A549 (cell line): ENCODE measurements at regions not wholly inside any gene's neighbourhood (a gene's known extent, or its start where the extent isn't known, plus 50 kb on each side); places are given as distances from the start of the nearest gene placed in this dataset.

ENCODE experiments used
- ATAC-seq, 2 experiments: fragments of 200-7000 bp in 1 of 2; fragments of >200 bp in 1 of 2; cut with Nextera tagmentation in 1 of 2; cut with Tn5 transposase in 1 of 2; 3 replicates each; pipeline versions ENCODE4 v1.8.0 to v1.9.1; 2018 to 2020; ENCODE audit warnings: mild to moderate bottlenecking in 1 of 2, moderate library complexity in 1 of 2
- CTCF ChIA-PET: fragments of 300-600 bp; sonication (Branson Sonifier 250); formaldehyde crosslinking; extraction: SDS; loops from one replicate; lab custom pipeline; 2021; ENCODE audit warnings: antibody characterized with exemption, inconsistent platforms; lab: Yijun Ruan, JAX
- POLR2A ChIA-PET: fragments of 350-600 bp; formaldehyde crosslinking; extraction: SDS; loops from one replicate; lab custom pipeline; 2021; ENCODE audit warnings: antibody characterized with exemption, inconsistent platforms; lab: Yijun Ruan, JAX
- DNase-seq, 2 experiments: peaks; one replicate each; pipeline versions ENCODE4 v3.0.0 to v3.0.0-alpha.2; 2011 to 2016; ENCODE audit warnings: low read depth in 1 of 2, low spot score in 1 of 2
- FAIRE-seq: peaks from 2 replicates; lab custom pipeline; 2011; peaks lifted over from hg19 to GRCh38; lab: Jason Lieb, UNC
- H3K27ac ChIP-seq, 2 experiments: fragments of >200 bp; sonication (Bioruptor Twin); formaldehyde crosslinking; 3 replicates each; pipeline ENCODE4 v1.5.1; 2016 to 2017
- H3K4me1 ChIP-seq: fragments of >200 bp; sonication (Bioruptor Twin); formaldehyde crosslinking; 3 replicates; pipeline ENCODE4 v1.6.1; 2016
- H3K4me2 ChIP-seq: fragments of >200 bp; sonication (Bioruptor Twin); formaldehyde crosslinking; 3 replicates; pipeline ENCODE4 v1.6.1; 2016
- H3K4me3 ChIP-seq: fragments of >200 bp; sonication (Bioruptor Twin); formaldehyde crosslinking; 3 replicates; pipeline ENCODE4 v1.5.1; 2016
- H3K9me3 ChIP-seq: fragments of >200 bp; sonication (Bioruptor Twin); formaldehyde crosslinking; 3 replicates; pipeline ENCODE4 v1.6.1; 2016
- BCL3 ChIP-seq: fragments of >200 bp; sonication (Bioruptor Twin); formaldehyde crosslinking; IDR thresholded peaks from 3 replicates; pipeline ENCODE4 v1.6.1; 2016
- BHLHE40 ChIP-seq: IDR thresholded peaks from 2 replicates; pipeline ENCODE4 v1.6.1; 2012; ENCODE audit warnings: low read depth, low read length, inconsistent platforms
- CBX2 ChIP-seq: fragments of 200-600 bp; sonication (generic); IDR thresholded peaks from 2 replicates; pipeline ENCODE4 v1.6.1; 2016; ENCODE audit warnings: low read depth, mild to moderate bottlenecking, borderline replicate concordance
- CHD2 ChIP-seq: fragments of 150-350 bp; IDR thresholded peaks from 2 replicates; pipeline ENCODE4 v1.6.1; 2014; ENCODE audit warnings: low read length; ENCODE audit not compliant: partially characterized antibody
- CHD4 ChIP-seq: fragments of 200-600 bp; sonication (generic); IDR thresholded peaks from 2 replicates; pipeline ENCODE4 v1.6.1; 2016; ENCODE audit warnings: antibody characterized with exemption, mild to moderate bottlenecking, borderline replicate concordance
- E2F6 ChIP-seq: IDR thresholded peaks from 2 replicates; pipeline ENCODE4 v1.6.1; 2012; ENCODE audit warnings: low read depth, borderline replicate concordance
- EHMT2 ChIP-seq: fragments of 200-600 bp; sonication (generic); IDR thresholded peaks from 2 replicates; pipeline ENCODE4 v1.6.1; 2016; ENCODE audit warnings: antibody characterized with exemption, low read depth, mild to moderate bottlenecking, moderate library complexity
- ELK1 ChIP-seq: fragments of 150-350 bp; IDR thresholded peaks from 2 replicates; pipeline ENCODE4 v1.6.1; 2014; ENCODE audit warnings: low read depth, mild to moderate bottlenecking, low read length
- FOXS1 ChIP-seq: fragments of 250-450 bp; sonication (Bioruptor Pico); IDR thresholded peaks from 2 replicates; pipeline ENCODE4 v1.5.0; 2020; ENCODE audit warnings: mild to moderate bottlenecking, moderate library complexity
- GATA3 ChIP-seq: IDR thresholded peaks from 2 replicates; pipeline ENCODE4 v1.6.1; 2012; ENCODE audit warnings: borderline replicate concordance
- HDAC2 ChIP-seq: fragments of 200-600 bp; sonication (generic); IDR thresholded peaks from 2 replicates; pipeline ENCODE4 v1.6.1; 2016
- HOXB13 ChIP-seq: fragments of 250-450 bp; sonication (Bioruptor Pico); IDR thresholded peaks from 2 replicates; pipeline ENCODE4 v1.5.0; 2020; ENCODE audit warnings: low read depth, mild to moderate bottlenecking, moderate library complexity
- HOXB5 ChIP-seq: fragments of 250-450 bp; sonication (Bioruptor Pico); IDR thresholded peaks from 2 replicates; pipeline ENCODE4 v1.5.0; 2020; ENCODE audit warnings: mild to moderate bottlenecking, moderate library complexity
- JUNB ChIP-seq: fragments of >200 bp; sonication (Bioruptor Twin); formaldehyde crosslinking; IDR thresholded peaks from 2 replicates; pipeline ENCODE4 v1.6.1; 2016
- KDM1A ChIP-seq: fragments of 200-600 bp; sonication (generic); IDR thresholded peaks from 2 replicates; pipeline ENCODE4 v1.6.1; 2016; ENCODE audit warnings: low read depth, mild to moderate bottlenecking
- KDM5A ChIP-seq: fragments of 200-600 bp; sonication (generic); IDR thresholded peaks from 2 replicates; pipeline ENCODE4 v1.6.1; 2016; ENCODE audit warnings: antibody characterized with exemption, mild to moderate bottlenecking
- MAZ ChIP-seq: fragments of 150-350 bp; IDR thresholded peaks from 2 replicates; pipeline ENCODE4 v1.6.1; 2014; ENCODE audit warnings: antibody characterized with exemption, low read depth, low read length, borderline replicate concordance
- POLR2A ChIP-seq: IDR thresholded peaks from 2 replicates; pipeline ENCODE4 v1.6.1; 2012; ENCODE audit warnings: mild to moderate bottlenecking, low read length
- POLR2AphosphoS2 ChIP-seq: conservative IDR thresholded peaks from 2 replicates; pipeline ENCODE4 v1.6.1; 2012; ENCODE audit warnings: low read length, improper control_type of control experiment, inconsistent platforms
- RCOR1 ChIP-seq: fragments of 150-350 bp; IDR thresholded peaks from 2 replicates; pipeline ENCODE4 v1.6.1; 2014; ENCODE audit warnings: antibody characterized with exemption, low read length, low read depth
- REST ChIP-seq: fragments of 200-600 bp; sonication (generic); IDR thresholded peaks from 2 replicates; pipeline ENCODE4 v1.6.1; 2016; ENCODE audit warnings: antibody characterized with exemption, mild to moderate bottlenecking, moderate library complexity
- RNF2 ChIP-seq: fragments of 200-600 bp; sonication (generic); IDR thresholded peaks from 2 replicates; pipeline ENCODE4 v1.6.1; 2016; ENCODE audit warnings: low read depth, mild to moderate bottlenecking, antibody characterized with exemption, moderate library complexity, borderline replicate concordance
- SMC3 ChIP-seq: fragments of >200 bp; sonication (Bioruptor Twin); formaldehyde crosslinking; IDR thresholded peaks from 3 replicates; pipeline ENCODE4 v1.6.1; 2018; ENCODE audit warnings: inconsistent platforms
- USF2 ChIP-seq: fragments of 450-650 bp; IDR thresholded peaks from 2 replicates; pipeline ENCODE4 v1.6.1; 2014; ENCODE audit warnings: antibody characterized with exemption
- ZC3H11A ChIP-seq: fragments of 450-650 bp; IDR thresholded peaks from 2 replicates; pipeline ENCODE4 v1.6.1; 2014; ENCODE audit warnings: antibody characterized with exemption, mild to moderate bottlenecking
- ZFP36 ChIP-seq: fragments of 450-650 bp; IDR thresholded peaks from 2 replicates; pipeline ENCODE4 v1.6.1; 2014; ENCODE audit warnings: borderline replicate concordance; ENCODE audit not compliant: partially characterized antibody
- WGBS: methylation state at CpG from one replicate; pipeline ENCODE4 v1.1.6; 2017; ENCODE audit errors: missing lambda C conversion rate; 5-methylcytosine and 5-hydroxymethylcytosine counted together

- Histone ChIP-seq H3K9me3 (peaks cover 33% of the 10 kb centered on the region), H3K4me2 (no peak overlapping the region), H3K4me3 (no peak overlapping the region), H3K27ac (no peak overlapping the region), H3K4me1 (no peaks in the 10 kb centered on the region)
- ATAC-seq (no peak), DNase-seq (peak in 1 of 2 experiments; percentile 44), FAIRE-seq (no peak)
- ChIA-PET POLR2A (no interaction called here), CTCF (no interaction called here)
- no peak for TF ChIP-seq MAZ
- no peak for TF ChIP-seq GATA3
- TF ChIP-seq ELK1: no peak
- TF ChIP-seq KDM1A: peak; percentile 90; the same call in 1 of the 2 replicates
- 45% methylated on average over 2 of the region's 2 CpGs for WGBS
These were observed 195.5 kb downstream of the COPRS start for GRCh38 chr17:31663576-31663975.

GRCh38 chr17:31660684-31661083 is 198.4 kb downstream of the COPRS start:
- Histone ChIP-seq H3K4me3 (no peak overlapping the region), H3K9me3 (peaks cover 33% of the 10 kb centered on the region), H3K27ac (no peak overlapping the region), H3K4me1 (no peaks in the 10 kb centered on the region), H3K4me2 (no peak overlapping the region)
- DNase-seq (no peak), ATAC-seq (no peak), FAIRE-seq (no peak)
- 28% methylated on average over 3 of the region's 3 CpGs for WGBS
- ChIA-PET POLR2A (no interaction called here), CTCF (no interaction called here)
- TF ChIP-seq RCOR1: no peak
- no peak for TF ChIP-seq FOXS1 (CRISPR knock-in tag)
- TF ChIP-seq HDAC2: no peak
- no peak for TF ChIP-seq ZC3H11A
- no peak for TF ChIP-seq SMC3

- Histone ChIP-seq H3K27ac (no peak overlapping the region), H3K9me3 (peaks cover 14% of the 10 kb centered on the region), H3K4me3 (no peak overlapping the region), H3K4me1 (no peaks in the 10 kb centered on the region), H3K4me2 (no peak overlapping the region)
- no peak for DNase-seq
- ChIA-PET POLR2A (no interaction called here), CTCF (interaction anchor here (1.4 kb wide), 1 partner anchor 20 kb away, joined by 4 read pairs; no protein-coding TSS in a partner anchor)
- FAIRE-seq: no peak
- no peak for TF ChIP-seq EHMT2
- TF ChIP-seq BHLHE40: no peak
- ATAC-seq: no peak; a peak in 1 of 6 replicates
- WGBS: 58% methylated on average over 4 of the region's 4 CpGs
These were observed 201.2 kb downstream of the COPRS start for GRCh38 chr17:31657876-31658275.

- no peak overlapping the region for H3K27ac ChIP-seq
- WGBS: 52% methylated on average over 6 of the region's 8 CpGs
- H3K4me3 ChIP-seq: no peak overlapping the region
- FAIRE-seq (no peak), DNase-seq (no peak), ATAC-seq (peak in 1 of 2 experiments; percentile 24; a peak in 2 of 6 replicates)
- H3K4me2 ChIP-seq: no peak overlapping the region
- ChIA-PET POLR2A (no interaction called here), CTCF (interaction anchor here (1.1 to 1.2 kb wide), 2 partner anchors 11 to 20 kb away, joined by 3 to 5 read pairs; no protein-coding TSS in a partner anchor)
- H3K4me1 ChIP-seq: no peaks in the 10 kb centered on the region
- no peaks in the 10 kb centered on the region for H3K9me3 ChIP-seq
- TF ChIP-seq POLR2A (no peak), REST (no peak), USF2 (no peak), CBX2 (no peak), KDM5A (no peak), CHD2 (no peak), POLR2AphosphoS2 (no peak), SMC3 (no peak), ZFP36 (no peak), RNF2 (no peak), HOXB13 (no peak), CHD4 (no peak), JUNB (no peak), HOXB5 (CRISPR knock-in tag) (no peak), BCL3 (no peak), E2F6 (no peak)
These were observed 204.1 kb downstream of the COPRS start for GRCh38 chr17:31654936-31655335.
